Central memory CD4-positive, alpha-beta T cell (primary cell): ENCODE measurements at regions not wholly inside any gene's neighbourhood (a gene's known extent, or its start where the extent isn't known, plus 50 kb on each side); places are given as distances from the start of the nearest gene placed in this dataset.
"Not testable (repeated sequence)": the region's sequence is repeated elsewhere in the genome, so short reads cannot be mapped to it uniquely, and the experiment has no call there.

Experiments
- DNase-seq: peaks from one replicate; pipeline ENCODE4 v3.0.0; 2022

DNA sequence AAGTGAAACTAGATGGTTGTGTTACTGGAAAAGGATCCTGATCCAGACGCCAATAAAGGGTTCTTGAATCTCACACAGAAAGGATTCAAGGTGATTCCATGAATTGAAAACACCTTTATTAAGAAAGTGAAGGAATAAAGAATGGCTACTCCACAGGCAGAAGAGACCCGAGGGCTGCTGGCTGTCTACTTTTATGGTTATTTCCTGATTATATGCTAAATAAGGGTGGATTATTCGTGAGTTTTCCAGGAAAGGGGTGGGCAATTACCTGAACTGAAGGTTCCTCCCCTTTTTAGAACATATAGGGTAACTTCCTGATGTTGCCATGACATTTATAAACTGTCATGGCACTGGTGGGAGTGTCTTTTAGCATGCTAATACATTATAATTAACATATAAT lies 50.9 kb upstream of the WARS2 start:
- DNase-seq = no peak

DNA sequence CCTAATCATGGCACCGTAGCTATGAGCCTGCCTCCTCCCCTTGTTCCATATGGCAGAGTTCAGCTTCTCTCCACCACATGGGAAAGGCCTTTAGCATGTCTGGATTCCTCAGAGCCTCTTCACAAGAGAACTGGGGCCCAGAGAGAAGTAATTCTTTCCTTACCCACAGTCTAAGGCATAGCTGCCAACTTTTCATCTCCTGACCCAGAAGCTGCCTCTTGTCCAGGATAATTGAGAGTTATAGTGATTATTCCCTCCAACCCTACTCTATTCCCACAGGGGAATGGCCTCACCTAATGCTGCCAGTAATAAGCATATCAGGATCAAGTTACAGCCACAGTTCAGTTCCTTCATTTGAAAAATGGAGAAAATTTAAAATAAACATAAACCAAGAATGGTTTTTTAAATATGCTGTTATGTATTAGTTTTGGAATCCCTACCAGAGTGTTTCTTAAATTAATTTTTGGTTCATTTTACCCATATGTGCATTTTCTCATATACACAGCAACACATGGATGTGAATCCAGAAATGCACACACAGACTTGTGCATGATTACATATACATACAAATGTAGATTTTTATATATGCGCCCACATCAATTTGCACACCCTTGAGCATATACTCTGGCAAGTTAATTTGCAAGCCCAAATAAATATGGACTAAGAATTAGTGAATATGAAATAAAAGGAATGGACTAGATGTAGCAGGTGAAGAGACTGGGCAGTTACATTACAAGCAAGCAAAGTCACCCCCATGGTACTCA lies 63.9 kb upstream of the WARS2 start:
- DNase-seq = no peak

DNA sequence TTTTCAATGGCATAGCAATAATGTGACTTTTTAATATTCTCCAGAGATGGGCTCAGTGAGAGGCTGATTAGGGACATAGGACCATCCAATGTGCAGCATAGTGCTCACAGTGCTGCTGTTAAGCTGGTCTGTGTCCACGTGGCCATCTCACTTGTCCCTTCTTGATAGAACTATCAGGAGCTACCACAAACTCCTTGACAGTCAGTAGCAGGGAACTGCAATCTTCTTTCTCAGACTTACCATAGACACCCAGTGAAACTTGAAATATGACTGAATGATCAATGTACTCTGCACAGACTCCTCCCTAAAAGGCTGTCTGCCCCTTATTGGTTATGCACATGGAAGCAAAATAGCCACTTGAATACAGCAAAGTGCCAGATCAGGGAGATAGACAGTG lies 64.5 kb upstream of the WARS2 start:
- no peak for DNase-seq

DNA sequence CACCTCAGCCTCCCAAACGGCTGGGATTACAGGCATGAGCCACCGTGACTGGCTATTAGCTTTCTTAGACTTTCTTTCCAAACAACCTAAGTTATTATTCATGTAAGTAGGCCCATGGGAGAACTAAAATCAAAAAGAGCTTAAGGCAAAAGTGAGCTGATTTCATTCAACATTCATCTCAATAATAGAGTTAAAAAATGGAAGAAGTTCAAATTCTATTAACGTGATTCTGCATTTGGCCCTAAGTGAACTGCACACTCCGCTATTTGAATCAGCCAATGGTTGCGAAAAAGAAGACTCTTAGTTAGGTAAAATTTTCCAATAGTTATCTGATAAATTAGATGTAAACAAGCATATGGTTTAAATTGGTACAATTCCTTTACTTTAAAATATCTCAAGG lies 68.6 kb upstream of the WARS2 start:
- no peak for DNase-seq

DNA sequence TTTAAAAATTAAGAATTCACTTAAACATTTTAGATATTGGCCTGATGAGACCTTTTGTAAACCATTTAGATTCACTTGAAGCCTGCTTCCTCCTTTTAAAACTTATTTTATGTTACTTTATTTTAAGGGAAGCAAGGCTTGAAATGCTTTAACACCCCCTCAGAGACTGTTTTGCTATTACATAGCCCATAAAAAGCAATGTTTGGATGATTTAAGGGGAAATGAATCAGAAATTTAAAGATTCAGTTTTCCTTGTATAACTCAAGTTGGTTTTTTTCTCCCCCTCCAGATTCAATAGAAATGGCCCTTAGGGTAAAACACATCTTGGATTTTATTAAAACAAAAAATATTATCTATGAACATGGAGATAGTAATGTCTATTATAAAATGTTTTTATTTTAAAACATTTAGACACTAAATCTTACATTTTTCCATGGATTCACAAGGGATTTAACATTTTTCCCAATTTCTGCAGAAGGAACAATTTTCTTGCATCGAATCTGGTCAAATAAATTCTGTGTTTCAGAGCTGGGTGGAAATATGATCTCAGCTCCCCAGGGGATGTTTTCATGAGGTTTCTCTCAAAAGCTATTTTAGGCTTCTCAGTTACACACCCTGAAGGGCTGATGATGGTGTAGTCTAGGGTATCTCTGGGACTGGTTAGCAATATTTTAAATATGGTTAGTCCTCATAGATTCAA lies 69.3 kb upstream of the WARS2 start:
- no peak for DNase-seq

DNA sequence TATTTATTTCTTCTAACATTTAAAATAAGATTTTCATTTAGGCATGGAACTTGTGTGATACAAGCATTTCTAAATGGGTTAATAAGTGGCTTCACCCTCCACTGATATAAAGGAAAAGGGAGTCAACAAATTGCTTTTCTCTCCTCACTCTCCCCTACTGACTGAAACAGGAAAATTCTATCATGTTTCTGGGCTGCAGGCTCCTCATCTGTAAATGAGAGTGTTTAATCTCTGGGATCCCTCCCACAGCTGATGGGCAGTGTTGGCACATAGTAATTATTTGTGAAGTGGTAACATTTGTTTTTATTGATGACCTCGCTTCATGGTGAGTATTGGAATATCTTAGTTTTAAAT lies 69.8 kb upstream of the WARS2 start:
- DNase-seq = no peak

DNA sequence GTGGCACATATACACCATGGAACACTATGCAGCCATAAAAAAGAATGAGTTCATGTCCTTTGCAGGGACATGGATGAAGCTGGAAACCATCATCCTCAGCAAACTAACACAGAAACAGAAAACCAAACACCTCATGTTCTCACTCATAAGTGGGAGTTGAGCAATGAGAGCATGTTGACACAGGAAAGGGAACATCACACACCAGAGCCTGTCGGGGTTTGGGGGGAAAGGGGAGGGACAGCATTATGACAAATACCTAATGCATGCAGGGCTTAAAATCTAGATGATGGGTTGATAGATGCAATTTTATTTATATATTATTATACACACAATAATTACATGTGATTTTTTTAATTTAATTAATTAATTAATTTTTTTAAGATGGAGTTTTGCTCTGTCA lies 72.8 kb upstream of the WARS2 start:
- DNase-seq = not testable (repeated sequence)

DNA sequence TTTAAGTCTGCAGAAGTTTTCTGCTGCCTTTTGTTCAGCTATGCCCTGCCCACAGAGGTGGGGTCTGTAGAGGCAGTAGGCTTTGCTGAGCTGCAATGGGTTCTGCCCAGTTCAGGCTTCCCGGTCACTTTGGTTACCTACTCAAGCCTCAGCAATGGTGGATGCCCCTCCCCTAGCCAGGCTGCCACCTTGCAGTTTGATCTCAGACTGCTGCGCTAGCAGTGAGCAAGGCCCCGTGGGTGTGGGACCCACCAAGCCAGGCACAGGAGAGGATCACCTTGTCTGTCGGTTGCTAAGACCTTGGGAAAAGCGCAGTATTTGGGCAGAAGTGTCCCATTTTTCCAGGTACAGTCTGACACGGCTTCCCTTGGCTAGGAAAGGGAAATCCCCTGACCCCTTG lies 74.5 kb upstream of the WARS2 start:
- not testable (repeated sequence) for DNase-seq

DNA sequence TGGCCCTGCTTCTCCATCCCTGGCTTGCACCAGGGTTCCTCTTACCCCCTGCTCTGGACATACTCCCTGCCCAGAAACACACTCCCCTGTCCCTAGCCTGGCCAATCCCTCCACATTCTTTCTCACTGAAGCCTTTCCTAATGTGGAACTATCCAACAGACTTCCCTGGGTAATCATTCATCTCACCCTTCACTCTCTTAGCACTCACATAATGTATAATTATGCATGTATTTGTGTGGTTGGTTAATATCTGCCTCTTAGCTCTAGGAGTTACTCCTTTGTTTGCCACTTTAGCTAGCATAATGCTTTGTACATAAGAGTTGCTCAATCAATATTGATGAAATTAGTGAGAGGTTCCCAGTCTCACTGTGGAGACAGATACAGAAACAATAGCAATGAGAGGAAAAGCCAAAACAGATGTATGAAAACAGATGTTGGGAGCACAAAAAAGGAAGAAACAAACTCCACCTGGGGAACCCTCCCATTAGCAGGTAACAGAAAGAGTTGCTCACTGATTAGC lies 76.9 kb upstream of the WARS2 start:
- DNase-seq = no peak

DNA sequence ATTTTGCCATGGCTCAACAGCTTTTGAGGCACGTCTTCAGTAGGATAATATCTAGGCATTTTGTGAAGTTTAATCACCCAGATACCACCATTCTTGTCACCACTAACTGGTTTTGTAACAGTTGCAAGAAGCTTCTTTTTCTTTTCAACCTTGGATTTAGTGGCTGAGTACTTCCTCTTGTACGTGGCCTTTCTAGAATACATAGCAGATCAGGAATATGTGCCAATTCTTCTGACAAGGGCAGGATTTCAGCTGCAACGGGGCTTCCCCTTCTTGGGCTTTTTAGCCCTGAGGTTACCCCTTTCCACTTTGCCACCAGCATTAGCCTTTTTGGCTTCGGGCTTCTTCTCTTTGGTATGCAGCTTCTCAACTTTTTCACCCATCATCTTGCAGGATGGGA lies 79.3 kb upstream of the WARS2 start:
- DNase-seq = no peak

DNA sequence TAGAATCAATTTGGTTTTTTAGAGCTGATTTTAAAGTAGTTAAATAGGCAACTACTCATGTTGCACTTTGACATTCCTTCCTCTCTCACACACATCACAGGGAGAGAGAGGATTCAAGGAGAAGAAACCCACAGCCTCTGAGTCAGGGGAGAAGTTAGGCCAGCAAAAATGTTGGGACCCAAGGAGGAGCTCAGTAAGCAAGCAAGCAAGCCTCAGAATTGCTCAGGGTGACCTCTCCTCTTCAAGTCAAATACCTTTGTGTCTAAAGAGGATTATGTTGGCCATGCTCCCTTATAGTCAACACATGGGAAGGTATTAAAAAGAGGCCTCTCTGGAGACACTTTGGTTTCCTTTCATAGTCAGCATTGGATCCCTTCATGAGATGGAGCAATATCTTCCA lies 80.5 kb upstream of the WARS2 start:
- DNase-seq = no peak

DNA sequence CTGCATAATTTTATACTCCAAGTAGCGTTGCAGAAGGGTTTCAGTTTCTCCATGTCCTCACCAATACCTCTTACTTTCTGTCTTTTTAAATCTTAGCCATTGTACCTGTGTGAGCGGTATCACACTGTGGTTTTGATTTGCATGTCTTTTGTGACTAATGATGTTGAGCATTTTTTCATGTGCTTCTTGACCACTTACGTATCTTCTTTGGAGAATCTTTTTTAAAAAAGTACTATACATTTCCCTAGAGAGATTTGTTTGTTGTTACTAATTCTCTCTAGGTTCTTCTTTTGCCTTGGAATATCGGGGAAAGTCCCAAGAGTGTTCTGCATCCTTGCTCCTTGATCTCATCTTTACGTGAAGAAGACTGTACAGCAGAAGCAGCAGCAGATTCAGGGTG lies 81.8 kb upstream of the WARS2 start:
- DNase-seq = no peak

DNA sequence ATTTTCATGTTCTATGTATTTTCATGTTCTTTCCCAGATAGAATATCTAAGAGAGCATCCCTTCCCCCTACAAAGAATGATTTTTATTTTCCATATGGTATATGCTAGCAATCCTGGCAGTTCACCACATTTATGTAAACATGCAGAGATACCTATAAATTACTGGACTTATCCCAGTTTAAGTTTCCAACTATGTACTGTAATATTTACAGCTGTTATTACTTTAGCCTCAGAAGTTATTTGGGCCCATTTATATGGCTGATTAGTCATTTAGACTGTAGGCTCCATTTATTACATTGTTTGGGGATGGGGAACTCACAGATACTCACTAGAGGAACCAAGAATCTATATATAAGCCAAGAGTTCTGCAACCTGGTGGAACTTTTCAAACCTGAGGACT lies 84.8 kb upstream of the WARS2 start:
- no peak for DNase-seq

DNA sequence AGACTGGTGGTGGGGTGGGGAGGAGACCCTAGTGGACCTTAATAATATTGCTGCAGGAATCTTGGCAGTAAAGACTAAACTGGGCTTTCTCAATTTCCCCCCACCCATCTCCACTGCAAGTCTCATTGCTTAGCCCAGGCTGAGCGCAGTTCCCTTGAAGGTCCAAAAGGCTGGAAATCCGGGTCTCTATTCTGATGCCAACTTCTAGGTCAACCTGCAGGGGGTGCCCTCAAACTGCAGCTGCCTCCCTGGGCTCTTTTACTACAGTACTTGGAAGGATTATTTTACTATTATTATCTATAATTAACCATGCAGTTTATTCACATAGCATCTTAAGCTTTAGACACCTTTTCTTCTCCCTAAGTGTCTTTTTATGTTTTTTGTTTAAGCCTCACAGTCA lies 85.4 kb upstream of the WARS2 start:
- DNase-seq = no peak

DNA sequence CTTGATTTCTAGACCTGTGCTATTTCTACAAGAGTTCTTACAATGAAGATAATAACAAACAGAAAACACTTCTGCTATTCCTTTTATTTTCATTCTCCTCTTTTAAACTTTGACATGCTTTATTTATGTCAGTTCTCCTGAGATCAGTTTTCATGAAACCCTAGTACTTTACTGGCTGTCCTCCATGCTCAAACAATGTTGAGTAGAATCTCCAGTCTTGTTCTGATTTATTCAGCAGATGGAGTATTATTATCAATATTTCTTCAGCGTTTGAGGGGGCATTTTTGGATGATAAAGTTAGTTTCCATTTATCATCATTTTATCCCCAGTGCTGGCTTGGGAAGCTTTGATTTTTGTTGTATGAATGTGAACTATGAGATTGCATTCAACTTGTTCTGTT lies 85.9 kb upstream of the WARS2 start:
- DNase-seq = no peak

DNA sequence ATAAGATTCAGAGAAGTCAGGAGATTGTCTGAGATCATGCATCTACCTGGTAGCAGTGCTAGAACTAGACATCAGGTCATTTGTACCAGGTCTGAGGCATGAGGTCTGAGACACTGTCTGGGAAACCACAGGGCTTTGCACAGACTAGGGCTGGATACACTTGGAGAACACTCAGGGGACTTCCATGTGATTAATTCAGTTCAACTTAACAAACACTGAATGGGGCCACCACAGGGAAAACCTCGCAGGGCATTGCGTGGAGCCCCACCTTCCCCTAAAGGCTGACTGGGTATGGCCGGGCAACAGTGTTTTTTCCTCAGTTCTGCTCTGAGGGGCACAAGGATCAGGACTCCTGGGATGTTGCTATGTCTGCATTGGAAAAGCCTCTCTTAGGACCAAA lies 86.5 kb upstream of the WARS2 start:
- no peak for DNase-seq

DNA sequence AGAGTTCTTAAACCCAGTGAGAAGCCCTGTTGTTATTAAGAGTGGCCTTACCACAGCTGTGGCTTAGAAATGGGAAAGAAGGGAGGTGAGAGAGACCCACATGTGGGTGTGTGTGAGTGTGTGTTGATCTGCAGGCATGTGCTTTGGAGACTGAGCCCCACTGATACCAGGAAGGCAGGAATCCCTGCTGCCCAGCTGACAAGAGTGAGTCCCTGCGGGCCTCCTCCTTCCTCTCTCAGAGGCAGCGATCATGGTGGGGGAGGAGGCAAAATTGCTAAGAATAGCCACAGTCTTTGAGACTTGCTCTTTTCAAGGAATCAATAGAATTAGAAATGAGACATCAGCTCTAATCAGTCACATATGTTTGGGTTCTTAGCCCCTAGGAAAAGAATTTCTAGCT lies 87.0 kb upstream of the WARS2 start:
- DNase-seq = no peak

DNA sequence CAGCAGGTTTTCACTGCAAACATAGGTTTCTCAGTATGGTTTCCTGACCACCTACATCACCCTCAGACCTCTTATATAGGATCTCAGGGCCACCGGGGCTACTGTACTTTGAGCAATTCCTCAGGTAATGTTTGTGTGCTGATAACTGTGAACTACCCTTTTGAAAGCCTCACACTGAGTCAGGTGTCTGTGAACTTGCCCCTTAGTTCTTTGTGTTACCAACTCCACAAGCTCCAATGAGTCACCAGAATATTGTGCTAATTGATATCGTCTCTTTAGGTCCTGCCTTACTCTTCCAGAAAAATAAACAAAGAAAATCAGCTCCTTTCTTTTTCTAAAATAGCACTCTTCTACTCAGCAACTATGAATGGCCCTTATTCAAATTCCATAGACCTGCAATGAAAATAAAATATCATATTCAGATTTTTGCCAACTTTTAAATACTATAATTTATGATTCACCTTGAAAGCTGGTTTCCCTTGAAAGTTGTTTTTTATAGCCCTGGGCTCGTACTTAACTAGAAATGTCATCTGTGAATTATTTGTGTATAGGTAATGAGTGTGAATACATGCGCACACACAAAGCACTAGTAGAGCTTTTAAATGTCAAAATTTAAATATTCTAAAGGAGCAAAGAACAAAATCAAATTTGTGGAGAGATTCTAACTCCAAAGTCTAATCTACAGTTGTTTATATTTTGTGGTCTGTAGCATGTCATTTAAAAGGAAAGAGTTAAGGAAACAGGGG lies 88.1 kb upstream of the WARS2 start:
- DNase-seq = no peak

DNA sequence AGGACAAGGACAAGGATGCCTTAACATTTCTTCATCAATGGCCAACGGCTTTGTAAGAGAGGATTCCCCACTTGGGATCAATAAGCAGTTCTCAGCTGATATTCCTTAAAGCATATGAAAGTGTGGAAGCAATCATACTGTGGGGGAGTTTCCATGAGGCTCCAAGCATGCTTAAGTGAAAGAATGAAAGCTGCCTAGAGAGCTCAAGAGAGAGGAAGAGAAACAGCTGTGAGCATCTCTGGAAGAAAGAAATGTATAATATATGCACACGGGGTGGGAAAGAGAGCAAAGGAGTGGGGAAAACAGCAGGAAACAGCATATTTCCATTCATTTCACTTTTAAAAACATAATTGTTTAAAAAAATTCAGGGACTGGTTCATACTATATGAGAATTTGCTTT lies 94.7 kb upstream of the WARS2 start:
- no peak for DNase-seq

DNA sequence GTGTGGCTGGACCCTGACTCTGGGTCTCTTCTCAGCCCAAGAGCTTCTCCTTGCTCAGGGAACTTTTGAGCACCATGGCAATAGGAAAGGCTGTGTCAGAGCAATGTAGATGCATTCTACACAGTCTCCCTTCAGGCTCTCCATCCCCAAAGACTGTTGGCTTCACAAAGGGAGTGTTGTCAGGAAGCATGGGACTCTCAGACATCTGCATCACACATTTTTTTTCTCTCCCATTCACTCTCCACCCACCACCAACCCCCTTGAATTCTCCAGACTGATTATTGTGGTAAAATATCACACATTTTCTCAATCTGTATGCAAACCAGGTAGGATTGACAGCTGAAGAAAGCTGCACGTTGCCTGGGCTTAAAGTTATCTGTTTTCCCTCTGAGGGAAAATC lies 105.4 kb upstream of the WARS2 start:
- DNase-seq = no peak

DNA sequence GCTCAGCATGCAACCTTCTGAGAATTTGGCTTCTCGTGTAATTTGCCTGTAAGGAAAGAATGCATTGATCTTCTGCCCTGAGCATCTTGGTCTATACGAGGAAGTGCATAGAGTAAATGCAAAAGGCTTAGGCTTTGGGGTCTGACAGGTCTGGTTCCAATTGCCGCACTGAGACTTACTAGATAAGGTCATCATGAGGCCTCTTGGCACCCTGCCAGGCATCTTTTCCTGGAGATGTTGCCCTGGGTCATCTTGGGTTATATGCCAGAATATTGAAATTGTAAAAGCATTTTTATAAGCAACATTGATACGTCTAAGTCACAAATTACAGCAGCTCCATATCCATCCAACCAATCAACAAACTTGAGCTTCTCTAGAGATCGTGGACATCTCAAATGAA lies 108.8 kb upstream of the WARS2 start:
- no peak for DNase-seq

DNA sequence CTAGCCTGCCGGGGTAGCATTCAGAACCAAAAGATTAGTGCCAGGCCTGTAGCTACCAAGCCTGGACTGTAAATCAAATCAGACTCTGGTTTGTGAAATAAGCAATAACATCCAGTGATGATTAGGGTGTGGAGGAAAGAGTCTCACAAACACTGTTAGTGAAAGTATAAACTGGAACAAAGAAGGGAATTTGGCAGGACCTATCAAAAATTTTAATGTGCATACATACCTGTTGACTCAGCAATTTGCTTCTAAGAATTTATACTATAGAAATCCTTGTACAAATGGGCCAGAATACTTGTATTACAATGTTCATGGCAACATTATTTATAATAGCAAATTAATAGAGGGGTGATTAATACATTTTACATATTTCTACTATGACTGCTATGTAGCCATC lies 109.8 kb upstream of the WARS2 start:
- no peak for DNase-seq

DNA sequence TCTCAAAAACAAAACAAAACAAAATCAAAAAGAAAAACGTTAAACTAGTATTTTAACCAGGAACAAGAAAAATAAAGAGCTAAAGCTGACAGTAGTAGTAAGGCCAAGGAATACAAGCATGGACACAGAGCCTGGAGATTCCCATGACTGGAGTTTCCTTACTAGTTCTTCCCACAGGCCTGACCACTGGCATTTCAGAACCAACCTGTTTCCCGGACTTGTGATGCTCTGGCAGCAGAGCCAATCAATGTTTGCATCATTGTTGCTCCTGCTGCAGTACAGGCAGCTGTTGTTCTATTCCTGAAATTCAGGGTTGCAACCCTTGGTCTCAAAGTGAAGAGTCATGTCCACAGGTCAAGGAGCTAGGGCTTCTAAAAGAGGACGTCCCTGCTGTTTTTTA lies 111.3 kb upstream of the WARS2 start:
- no peak for DNase-seq

DNA sequence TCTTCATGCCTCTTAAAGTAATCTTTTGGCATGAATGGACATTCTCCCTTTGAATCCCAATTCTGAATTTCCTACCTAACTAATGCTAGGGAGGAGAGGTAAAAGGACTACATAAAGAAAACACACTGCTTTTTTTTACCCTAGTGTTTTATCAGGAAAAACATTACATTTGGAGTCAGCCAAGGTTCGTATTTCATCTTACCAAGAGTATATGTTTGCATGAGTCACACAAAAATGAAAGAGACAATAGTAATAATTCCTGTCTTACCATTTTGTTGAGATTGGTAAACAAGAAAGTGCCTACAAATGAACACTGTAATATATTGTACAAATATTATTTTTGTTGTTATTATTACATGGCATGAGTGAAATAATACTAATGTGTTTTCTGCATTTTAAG lies 112.9 kb upstream of the WARS2 start:
- no peak for DNase-seq
